ENCODE measurements at regions not wholly inside any gene's neighbourhood (a gene's known extent, or its start where the extent isn't known, plus 50 kb on each side); places are given as distances from the start of the nearest gene placed in this dataset.

DNA sequence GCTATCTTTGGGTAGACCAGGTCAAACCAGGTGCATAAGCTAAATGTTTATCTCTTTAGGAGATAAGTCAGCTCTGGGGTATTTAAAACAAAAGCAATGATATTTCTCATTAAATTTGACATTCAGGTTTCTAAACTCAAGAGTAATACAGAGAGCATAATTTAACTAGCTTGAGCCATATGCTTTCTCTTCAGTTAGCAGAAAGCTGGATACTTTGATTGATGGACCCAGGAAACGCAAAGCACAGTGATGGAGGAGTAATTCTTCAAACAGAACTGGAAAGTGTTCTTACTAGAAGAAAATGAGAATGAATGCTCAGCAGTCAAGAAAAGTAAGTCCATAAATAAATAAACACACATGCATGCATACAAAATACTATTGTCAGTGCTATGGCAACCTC lies 885.7 kb upstream of the RAG2 start:
- TF ChIP-seq, protein P1, sequence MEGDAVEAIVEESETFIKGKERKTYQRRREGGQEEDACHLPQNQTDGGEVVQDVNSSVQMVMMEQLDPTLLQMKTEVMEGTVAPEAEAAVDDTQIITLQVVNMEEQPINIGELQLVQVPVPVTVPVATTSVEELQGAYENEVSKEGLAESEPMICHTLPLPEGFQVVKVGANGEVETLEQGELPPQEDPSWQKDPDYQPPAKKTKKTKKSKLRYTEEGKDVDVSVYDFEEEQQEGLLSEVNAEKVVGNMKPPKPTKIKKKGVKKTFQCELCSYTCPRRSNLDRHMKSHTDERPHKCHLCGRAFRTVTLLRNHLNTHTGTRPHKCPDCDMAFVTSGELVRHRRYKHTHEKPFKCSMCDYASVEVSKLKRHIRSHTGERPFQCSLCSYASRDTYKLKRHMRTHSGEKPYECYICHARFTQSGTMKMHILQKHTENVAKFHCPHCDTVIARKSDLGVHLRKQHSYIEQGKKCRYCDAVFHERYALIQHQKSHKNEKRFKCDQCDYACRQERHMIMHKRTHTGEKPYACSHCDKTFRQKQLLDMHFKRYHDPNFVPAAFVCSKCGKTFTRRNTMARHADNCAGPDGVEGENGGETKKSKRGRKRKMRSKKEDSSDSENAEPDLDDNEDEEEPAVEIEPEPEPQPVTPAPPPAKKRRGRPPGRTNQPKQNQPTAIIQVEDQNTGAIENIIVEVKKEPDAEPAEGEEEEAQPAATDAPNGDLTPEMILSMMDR (conservative IDR thresholded peaks at IDR 0.05), result no peak
- no peak overlapping the region for H3K27ac ChIP-seq (ENCODE audit: low read depth, low read length)
- WGBS, 2 experiments (ENCODE audit: insufficient coverage in 1 of 2, insufficient read length in 1 of 2), result 100% methylated on average over 1 of the region's 1 CpG; no CpG with 5 or more reads in 1 of the 2 experiments

DNA sequence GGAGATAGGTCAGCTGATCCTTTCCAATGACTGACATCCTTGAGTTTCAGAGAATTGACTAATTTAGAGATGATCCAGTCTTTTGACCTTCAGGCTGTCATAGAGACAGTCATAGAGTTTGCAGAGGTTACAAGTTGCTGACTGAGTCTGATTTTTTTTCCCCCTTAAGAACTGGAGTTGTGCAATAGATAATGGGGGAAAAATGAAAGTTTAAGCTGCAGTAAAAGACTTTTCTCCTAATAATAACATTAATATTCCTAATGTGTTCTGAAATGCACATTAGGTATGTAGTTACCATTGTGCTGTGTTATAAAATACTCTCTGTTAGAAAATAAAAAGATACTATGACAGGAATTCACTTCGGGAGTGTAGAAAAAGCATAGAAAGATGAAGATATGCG lies 876.9 kb upstream of the RAG2 start:
- peaks cover 6% of the 10 kb centered on the region for H3K9me3 ChIP-seq (ENCODE audit: control insufficient read depth, low read length)
- no peaks in the 10 kb centered on the region for H3K36me3 ChIP-seq (ENCODE audit: control insufficient read depth, insufficient read depth, low read length)
- Mint-ChIP-seq H3K4me1 (peaks cover 13% of the 10 kb centered on the region), H3K36me3 (ENCODE audit: low read depth) (no peaks in the 10 kb centered on the region), H3K9me3 (no peaks in the 10 kb centered on the region), H3K27me3 (ENCODE audit: insufficient read depth) (no peaks in the 10 kb centered on the region), H3K27ac (no peak overlapping the region), H3K4me3 (no peak overlapping the region)
- no peak overlapping the region for H3K9ac ChIP-seq (ENCODE audit: extremely low read depth, low read length, poor library complexity, severe bottlenecking)
- peaks cover 8% of the 10 kb centered on the region for H3K4me1 ChIP-seq (ENCODE audit: control insufficient read depth, insufficient read depth, low read length)
- WGBS, 2 experiments (ENCODE audit: insufficient coverage in 1 of 2, insufficient read length in 1 of 2), result 93 to 100% methylated on average over 1 to 2 of the region's 2 CpGs
- DNase-seq, result no peak
- no peak overlapping the region for H3K27ac ChIP-seq (ENCODE audit: low read depth, low read length)
- H3K4me3 ChIP-seq (ENCODE audit: low read length), result no peak overlapping the region
- H3K27me3 ChIP-seq (ENCODE audit: control insufficient read depth, insufficient read depth, low read length, poor library complexity, severe bottlenecking), result no peaks in the 10 kb centered on the region
- TF ChIP-seq, protein P1 (conservative IDR thresholded peaks at IDR 0.05), result no peak

More for the DNA sequence above, 885.7 kb upstream of the RAG2 start:
- Histone ChIP-seq H3K4me1 (ENCODE audit: control insufficient read depth, insufficient read depth, low read length) (no peaks in the 10 kb centered on the region), H3K27me3 (ENCODE audit: control insufficient read depth, insufficient read depth, low read length, poor library complexity, severe bottlenecking) (no peaks in the 10 kb centered on the region), H3K9me3 (ENCODE audit: control insufficient read depth, low read length) (no peaks in the 10 kb centered on the region), H3K4me3 (ENCODE audit: low read length) (no peak overlapping the region), H3K9ac (ENCODE audit: extremely low read depth, low read length, poor library complexity, severe bottlenecking) (no peak overlapping the region), H3K36me3 (ENCODE audit: control insufficient read depth, insufficient read depth, low read length) (no peaks in the 10 kb centered on the region)
- H3K27me3 Mint-ChIP-seq (ENCODE audit: insufficient read depth), result no peaks in the 10 kb centered on the region
- no peak overlapping the region for H3K27ac Mint-ChIP-seq
- DNase-seq, result no peak
- H3K9me3 Mint-ChIP-seq, result no peaks in the 10 kb centered on the region
- no peak overlapping the region for H3K4me3 Mint-ChIP-seq
- no peaks in the 10 kb centered on the region for H3K4me1 Mint-ChIP-seq
- no peaks in the 10 kb centered on the region for H3K36me3 Mint-ChIP-seq (ENCODE audit: low read depth)

GRCh38 chr11:37468344-37468743 lies 870.3 kb upstream of the RAG2 start:
- H3K27me3 ChIP-seq (ENCODE audit: control insufficient read depth, insufficient read depth, low read length, poor library complexity, severe bottlenecking), result no peaks in the 10 kb centered on the region
- H3K4me1 ChIP-seq (ENCODE audit: control insufficient read depth, insufficient read depth, low read length), result no peaks in the 10 kb centered on the region
- no peaks in the 10 kb centered on the region for H3K27me3 Mint-ChIP-seq (ENCODE audit: insufficient read depth)
- no peaks in the 10 kb centered on the region for H3K36me3 Mint-ChIP-seq (ENCODE audit: low read depth)
- H3K4me3 Mint-ChIP-seq, result no peak overlapping the region
- no peak overlapping the region for H3K27ac ChIP-seq (ENCODE audit: low read depth, low read length)
- H3K27ac Mint-ChIP-seq, result no peak overlapping the region
- H3K9me3 Mint-ChIP-seq, result no peaks in the 10 kb centered on the region
- H3K9me3 ChIP-seq (ENCODE audit: control insufficient read depth, low read length), result peaks cover 1% of the 10 kb centered on the region
- no peak overlapping the region for H3K4me3 ChIP-seq (ENCODE audit: low read length)
- 87 to 92% methylated on average over 3 to 4 of the region's 4 CpGs for WGBS, 2 experiments (ENCODE audit: insufficient coverage in 1 of 2, insufficient read length in 1 of 2)
- no peaks in the 10 kb centered on the region for H3K4me1 Mint-ChIP-seq
- no peak for DNase-seq
- TF ChIP-seq, protein P1 (conservative IDR thresholded peaks at IDR 0.05), result no peak
- no peaks in the 10 kb centered on the region for H3K36me3 ChIP-seq (ENCODE audit: control insufficient read depth, insufficient read depth, low read length)
- H3K9ac ChIP-seq (ENCODE audit: extremely low read depth, low read length, poor library complexity, severe bottlenecking), result no peak overlapping the region
